ENCODE measurements at regions not wholly inside any gene's neighbourhood (a gene's known extent, or its start where the extent isn't known, plus 50 kb on each side); places are given as distances from the start of the nearest gene placed in this dataset.

- no peak for FAIRE-seq
- no peak for DNase-seq (ENCODE audit: low spot score in 2 of 2)
Measured at GRCh38 chr4:37146260-37146659, 98.3 kb upstream of the NWD2 start.

- FAIRE-seq, result no peak
Measured at GRCh38 chr4:37157476-37158167, 86.9 kb upstream of the NWD2 start.

GRCh38 chr4:37160653-37161052 lies 83.9 kb upstream of the NWD2 start:
- no peak for DNase-seq (ENCODE audit: low spot score in 2 of 2)
- FAIRE-seq, result no peak

More at GRCh38 chr4:37157476-37158167, 86.9 kb upstream of the NWD2 start:
- no peak for DNase-seq (ENCODE audit: low spot score in 2 of 2)

GRCh38 chr4:37165844-37166243 lies 78.7 kb upstream of the NWD2 start:
- no peak for DNase-seq (ENCODE audit: low spot score in 2 of 2)
- FAIRE-seq, result no peak

GRCh38 chr4:37169956-37170355 lies 74.6 kb upstream of the NWD2 start:
- FAIRE-seq, result no peak
- DNase-seq (ENCODE audit: low spot score in 2 of 2), result no peak

- no peak for FAIRE-seq
Measured at GRCh38 chr4:37188100-37188499, 56.4 kb upstream of the NWD2 start.

More at GRCh38 chr4:37188100-37188499, 56.4 kb upstream of the NWD2 start:
- DNase-seq (ENCODE audit: low spot score in 2 of 2), result no peak

Data from frontal cortex (tissue), 3 donors.